Cardiac fibroblast (primary cell): ENCODE measurements at regions not wholly inside any gene's neighbourhood (a gene's known extent, or its start where the extent isn't known, plus 50 kb on each side); places are given as distances from the start of the nearest gene placed in this dataset.

Source experiments
- DNase-seq, 2 donors: peaks; one replicate each; pipeline versions ENCODE4 v3.0.0 to v3.0.0-alpha.2; 2010; ENCODE audit warnings: low read depth in 2 of 2
- H3K4me3 ChIP-seq, 2 donors: replicated peaks in 1 of 2; 1 replicate in 1 of 2; 2 replicates in 1 of 2; pipeline ENCODE4 v1.5.1; 2011; ENCODE audit warnings: low read depth in 2 of 2, low read length in 2 of 2, mild to moderate bottlenecking in 2 of 2, moderate library complexity in 1 of 2
- CTCF ChIP-seq: IDR thresholded peaks from one replicate; pipeline ENCODE4 v1.5.1; 2011; ENCODE audit warnings: low read depth, mild to moderate bottlenecking, low read length, inconsistent platforms

GRCh38 chr7:15012135-15012534 is 109.6 kb upstream of the DGKB start:
- no peak for DNase-seq
- TF ChIP-seq CTCF = no peak
- no peak overlapping the region for H3K4me3 ChIP-seq

DNA sequence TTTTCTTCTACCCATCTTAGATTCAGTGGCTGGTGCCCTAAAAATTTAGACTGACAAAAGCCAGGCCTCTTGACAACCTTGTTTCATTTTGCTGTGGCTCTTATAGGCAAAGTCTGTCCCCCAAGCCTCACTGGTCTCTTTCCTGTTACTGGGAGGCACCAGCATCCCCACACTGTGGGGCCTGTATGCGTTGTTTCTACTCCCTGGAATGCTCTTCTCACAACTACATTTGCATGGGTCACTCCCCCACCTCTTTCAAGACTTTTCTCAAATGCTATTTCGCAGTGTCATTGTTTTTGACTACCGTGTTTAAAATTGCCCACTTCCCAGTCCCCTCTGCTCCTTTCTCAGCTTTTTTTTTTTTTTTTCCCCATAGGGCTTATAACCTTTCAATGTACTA is 108.7 kb upstream of the DGKB start:
- no peak for DNase-seq

DNA sequence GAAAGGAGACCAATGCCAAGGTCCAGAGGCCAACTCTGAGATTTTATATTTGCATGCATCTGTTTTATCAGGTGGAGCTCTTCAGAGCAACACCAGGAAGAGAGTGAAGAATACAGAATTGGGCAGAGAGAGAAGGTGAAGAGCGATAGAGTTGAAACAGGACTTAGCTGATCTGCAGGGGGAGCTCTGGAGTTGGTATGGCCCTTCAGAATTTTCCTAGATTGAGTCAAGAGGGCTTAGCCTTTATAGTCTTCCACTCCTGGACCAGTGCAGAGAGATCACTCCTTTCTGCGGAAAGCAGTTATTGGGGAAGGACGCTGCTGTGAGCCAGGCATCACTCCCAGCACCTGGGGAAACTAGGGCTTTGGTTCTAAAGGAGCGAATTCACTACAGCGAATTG is 105.0 kb upstream of the DGKB start:
- TF ChIP-seq CTCF = peak; percentile 39
- H3K4me3 ChIP-seq = no peak overlapping the region
- DNase-seq = peak in 1 of 2 donors; percentile 38

More for the DNA sequence above, 108.7 kb upstream of the DGKB start:
- H3K4me3 ChIP-seq = no peak overlapping the region
- no peak for TF ChIP-seq CTCF

DNA sequence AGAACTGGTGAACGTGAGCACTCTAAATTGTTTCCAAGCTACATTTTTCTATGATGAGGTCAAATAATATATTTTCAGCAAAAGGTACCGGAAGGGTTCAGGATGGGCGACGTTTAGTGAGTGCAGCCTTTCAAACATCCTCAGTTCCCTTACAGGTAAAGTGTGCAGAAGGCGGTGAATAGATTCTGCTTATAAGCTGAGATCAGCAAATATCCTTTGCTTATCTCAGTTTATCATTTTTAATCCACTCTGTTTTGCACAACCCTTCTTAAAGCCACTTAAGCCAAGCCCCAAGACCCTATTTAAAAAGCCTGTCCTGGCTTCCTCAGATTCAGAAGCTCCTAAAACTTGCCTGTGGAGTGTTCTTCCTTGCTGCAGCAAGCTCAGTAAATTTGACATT is 103.1 kb upstream of the DGKB start:
- H3K4me3 ChIP-seq = no peak overlapping the region
- TF ChIP-seq CTCF = no peak
- no peak for DNase-seq

GRCh38 chr7:15000157-15000556 is 97.6 kb upstream of the DGKB start:
- TF ChIP-seq CTCF = no peak

GRCh38 chr7:14999331-14999730 is 96.8 kb upstream of the DGKB start:
- no peak for TF ChIP-seq CTCF
- H3K4me3 ChIP-seq = no peak overlapping the region
- DNase-seq = no peak

More at GRCh38 chr7:15000157-15000556, 97.6 kb upstream of the DGKB start:
- DNase-seq = no peak
- H3K4me3 ChIP-seq = no peak overlapping the region

DNA sequence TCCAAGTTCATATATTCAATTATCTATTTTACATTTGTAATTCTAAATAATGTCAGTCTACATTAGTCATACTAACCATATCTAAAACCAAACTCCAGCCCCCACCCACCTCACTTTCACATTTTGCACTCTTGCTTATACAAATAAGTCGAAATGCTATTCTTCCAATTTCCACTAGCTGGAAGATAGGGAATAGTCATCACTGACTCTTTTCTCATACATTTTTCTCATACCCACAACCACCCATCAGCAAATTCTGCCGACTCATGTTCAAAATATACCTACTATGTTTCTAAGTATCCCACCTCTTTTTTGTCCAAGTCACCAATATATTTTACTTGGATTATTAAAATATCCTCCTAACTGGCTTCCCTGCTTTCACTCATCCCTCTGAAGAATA is 93.2 kb upstream of the DGKB start:
- no peak for TF ChIP-seq CTCF
- DNase-seq = peak in 1 of 2 donors; percentile 31
- H3K4me3 ChIP-seq = no peak overlapping the region
